ENCODE measurements at regions not wholly inside any gene's neighbourhood (a gene's known extent, or its start where the extent isn't known, plus 50 kb on each side); places are given as distances from the start of the nearest gene placed in this dataset.

GRCh38 chr14:38752750-38753149 lies 350.3 kb downstream of the SEC23A start:
- no peak for DNase-seq (ENCODE audit: low read depth)
- Histone ChIP-seq H3K27me3 (ENCODE audit: control insufficient read depth, insufficient read depth, low read length) (no peaks in the 10 kb centered on the region), H3K4me3 (ENCODE audit: low read depth, low read length) (no peak overlapping the region), H3K36me3 (ENCODE audit: control insufficient read depth, insufficient read depth, low read length) (no peaks in the 10 kb centered on the region)
- no peak for TF ChIP-seq CTCF (IDR thresholded peaks at IDR 0.05; ENCODE audit: insufficient read depth, low read depth, low read length)
- ChIA-PET CTCF (no interaction called here), POLR2A (no interaction called here)

GRCh38 chr14:38752341-38752740 lies 350.7 kb downstream of the SEC23A start:
- CTCF ChIA-PET, result interaction anchor here (1.0 kb wide), 1 partner anchor 25 kb away, joined by 3 read pairs; no protein-coding TSS in a partner anchor

DNA sequence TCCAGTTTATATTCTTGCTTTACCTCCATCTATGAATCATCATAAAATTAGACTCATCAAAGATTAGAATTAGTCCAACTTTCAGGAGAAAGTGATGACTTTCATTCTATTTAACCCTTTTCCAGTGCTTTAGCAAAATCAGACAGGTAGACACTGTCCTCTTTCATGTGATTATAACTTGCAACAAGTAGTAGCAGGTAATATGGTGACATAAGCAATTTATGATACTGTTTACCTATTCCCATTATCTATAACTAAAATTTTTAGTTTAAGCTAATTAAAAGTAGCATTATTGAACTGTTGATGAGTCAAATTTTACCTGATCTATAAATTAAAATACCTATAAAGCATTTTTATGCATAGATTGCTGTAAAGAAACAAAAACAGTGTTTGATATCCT lies 351.6 kb downstream of the SEC23A start:
- no peak for TF ChIP-seq CTCF (IDR thresholded peaks at IDR 0.05; ENCODE audit: insufficient read depth, low read depth, low read length)
- H3K4me3 ChIP-seq (ENCODE audit: low read depth, low read length), result no peak overlapping the region
- no peaks in the 10 kb centered on the region for H3K27me3 ChIP-seq (ENCODE audit: control insufficient read depth, insufficient read depth, low read length)
- CTCF ChIA-PET, result interaction anchor here (1.0 kb wide), 1 partner anchor 24 kb away, joined by 3 read pairs; no protein-coding TSS in a partner anchor
- DNase-seq (ENCODE audit: low read depth), result no peak
- POLR2A ChIA-PET, result no interaction called here
- H3K36me3 ChIP-seq (ENCODE audit: control insufficient read depth, insufficient read depth, low read length), result no peaks in the 10 kb centered on the region

More at GRCh38 chr14:38752341-38752740, 350.7 kb downstream of the SEC23A start:
- Histone ChIP-seq H3K27me3 (ENCODE audit: control insufficient read depth, insufficient read depth, low read length) (no peaks in the 10 kb centered on the region), H3K36me3 (ENCODE audit: control insufficient read depth, insufficient read depth, low read length) (no peaks in the 10 kb centered on the region), H3K4me3 (ENCODE audit: low read depth, low read length) (no peak overlapping the region)
- TF ChIP-seq CTCF (IDR thresholded peaks at IDR 0.05; ENCODE audit: insufficient read depth, low read depth, low read length), result no peak
- POLR2A ChIA-PET, result no interaction called here
- no peak for DNase-seq (ENCODE audit: low read depth)

- Histone ChIP-seq H3K4me3 (ENCODE audit: low read depth, low read length) (no peak overlapping the region), H3K27me3 (ENCODE audit: control insufficient read depth, insufficient read depth, low read length) (no peaks in the 10 kb centered on the region), H3K36me3 (ENCODE audit: control insufficient read depth, insufficient read depth, low read length) (no peaks in the 10 kb centered on the region)
- no peak for DNase-seq (ENCODE audit: low read depth)
- CTCF ChIA-PET, result no interaction called here
- no peak for TF ChIP-seq CTCF (IDR thresholded peaks at IDR 0.05; ENCODE audit: insufficient read depth, low read depth, low read length)
- POLR2A ChIA-PET, result no interaction called here
These were observed 353.1 kb downstream of the SEC23A start for GRCh38 chr14:38749936-38750335.

DNA sequence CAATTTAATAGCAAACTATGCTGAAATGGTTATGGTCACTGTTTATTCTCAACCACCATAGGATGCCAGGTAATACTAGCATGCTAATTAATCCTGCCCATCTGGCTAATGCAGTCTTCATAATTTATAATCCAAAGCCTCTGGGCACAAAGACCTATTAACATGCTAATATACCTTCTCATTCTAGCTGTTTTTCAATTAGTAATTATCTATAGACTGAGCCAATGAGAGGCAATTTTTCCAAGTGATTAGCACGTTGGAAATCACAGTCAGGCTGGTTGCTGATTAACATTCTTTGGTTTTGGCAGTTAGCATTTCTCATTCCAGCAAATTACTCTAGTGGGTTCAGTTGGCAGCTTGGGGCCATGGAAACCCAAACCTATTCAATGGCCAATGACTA lies 357.2 kb downstream of the SEC23A start:
- H3K4me3 ChIP-seq (ENCODE audit: low read depth, low read length), result no peak overlapping the region
- ChIA-PET POLR2A (no interaction called here), CTCF (no interaction called here)
- H3K36me3 ChIP-seq (ENCODE audit: control insufficient read depth, insufficient read depth, low read length), result no peaks in the 10 kb centered on the region
- no peaks in the 10 kb centered on the region for H3K27me3 ChIP-seq (ENCODE audit: control insufficient read depth, insufficient read depth, low read length)
- no peak for DNase-seq (ENCODE audit: low read depth)
- no peak for TF ChIP-seq CTCF (IDR thresholded peaks at IDR 0.05; ENCODE audit: insufficient read depth, low read depth, low read length)
